ENCODE measurements at regions not wholly inside any gene's neighbourhood (a gene's known extent, or its start where the extent isn't known, plus 50 kb on each side); places are given as distances from the start of the nearest gene placed in this dataset.
"Not testable (repeated sequence)": the region's sequence is repeated elsewhere in the genome, so short reads cannot be mapped to it uniquely, and the experiment has no call there.

DNA sequence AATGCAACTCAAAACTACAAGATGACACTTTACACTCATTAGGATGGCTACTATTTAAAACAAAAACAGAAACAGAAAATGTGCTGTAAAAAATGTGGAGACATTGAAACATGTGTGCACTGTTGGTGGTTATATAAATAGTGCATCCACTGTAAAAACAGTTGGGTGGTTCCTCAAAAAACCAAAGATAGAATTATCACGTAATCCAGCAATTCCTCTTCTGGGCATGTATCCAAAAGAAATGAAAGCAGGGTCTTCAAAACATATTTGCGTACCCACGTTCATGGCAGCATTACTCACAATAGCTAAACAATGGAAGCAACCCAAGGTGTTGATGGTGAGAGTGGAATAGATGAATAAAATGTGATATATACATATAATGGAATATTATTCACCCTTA, 967.2 kb downstream of the TRAM1L1 start (continued):
- TF ChIP-seq, protein P1, sequence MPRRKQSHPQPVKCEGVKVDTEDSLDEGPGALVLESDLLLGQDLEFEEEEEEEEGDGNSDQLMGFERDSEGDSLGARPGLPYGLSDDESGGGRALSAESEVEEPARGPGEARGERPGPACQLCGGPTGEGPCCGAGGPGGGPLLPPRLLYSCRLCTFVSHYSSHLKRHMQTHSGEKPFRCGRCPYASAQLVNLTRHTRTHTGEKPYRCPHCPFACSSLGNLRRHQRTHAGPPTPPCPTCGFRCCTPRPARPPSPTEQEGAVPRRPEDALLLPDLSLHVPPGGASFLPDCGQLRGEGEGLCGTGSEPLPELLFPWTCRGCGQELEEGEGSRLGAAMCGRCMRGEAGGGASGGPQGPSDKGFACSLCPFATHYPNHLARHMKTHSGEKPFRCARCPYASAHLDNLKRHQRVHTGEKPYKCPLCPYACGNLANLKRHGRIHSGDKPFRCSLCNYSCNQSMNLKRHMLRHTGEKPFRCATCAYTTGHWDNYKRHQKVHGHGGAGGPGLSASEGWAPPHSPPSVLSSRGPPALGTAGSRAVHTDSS (CRISPR knock-in tag; conservative IDR thresholded peaks at IDR 0.05) = no peak

DNA sequence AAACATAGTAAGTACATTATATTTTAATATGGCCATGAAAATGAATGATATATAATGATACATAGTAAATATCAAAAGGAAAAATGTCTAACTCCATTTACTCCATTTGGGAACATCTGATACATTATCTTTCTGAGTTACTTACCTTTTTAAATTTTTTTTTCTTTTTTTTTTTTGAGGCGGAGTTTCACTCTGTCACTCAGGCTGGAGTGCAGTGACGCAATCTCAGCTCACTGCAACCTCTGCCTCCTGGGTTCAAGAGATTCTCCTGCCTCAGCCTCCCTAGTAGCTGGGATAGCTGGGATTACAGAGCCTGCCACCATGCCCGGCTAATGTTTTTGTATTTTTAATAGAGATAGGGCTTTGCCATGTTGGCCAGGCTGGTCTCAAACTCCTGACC, 972.5 kb downstream of the TRAM1L1 start:
- peaks cover 27% of the 10 kb centered on the region for H3K4me1 ChIP-seq (ENCODE audit: insufficient read depth, low read length)
- H3K27me3 ChIP-seq (ENCODE audit: control insufficient read depth in 1 of 2, insufficient read depth in 2 of 2, low read length in 2 of 2); ATAC-seq; FAIRE-seq; H3K79me2 ChIP-seq (ENCODE audit: insufficient read depth, low read length); in situ Hi-C loops (cut with HindIII; ENCODE audit: extremely low pct_ligation_motif_present, low pct_unique_long_range_greater_than_20kb); POLR2A ChIA-PET; H3K27ac ChIP-seq (ENCODE audit: extremely low read length, insufficient read depth, low read length); BruUV-seq (replicated peaks); H3K9ac ChIP-seq (ENCODE audit: insufficient read depth, low read depth, low read length); CTCF ChIA-PET (ENCODE audit: low intra/inter-chr PET ratio, low total read pairs); DNase-seq (ENCODE audit: low spot score); H2AFZ ChIP-seq (ENCODE audit: low read length); H3K4me3 ChIP-seq (replicated peaks in 1 of 3; ENCODE audit: insufficient read depth in 1 of 3, low read depth in 2 of 3, low read length in 3 of 3); H3K4me2 ChIP-seq (ENCODE audit: low read depth, low read length); H3K9me3 ChIP-seq (ENCODE audit: low read length); H4K20me1 ChIP-seq (ENCODE audit: insufficient read depth, low read length); intact Hi-C loops (cut with micrococcal nuclease; ENCODE audit: unreplicated experiment); H3K36me3 ChIP-seq (replicated peaks in 1 of 2; ENCODE audit: control insufficient read depth in 1 of 2, insufficient read depth in 2 of 2, low read length in 2 of 2): not testable (repeated sequence)
- 82% methylated on average over 3 of the region's 3 CpGs for WGBS (ENCODE audit: low lambda C conversion rate)

DNA sequence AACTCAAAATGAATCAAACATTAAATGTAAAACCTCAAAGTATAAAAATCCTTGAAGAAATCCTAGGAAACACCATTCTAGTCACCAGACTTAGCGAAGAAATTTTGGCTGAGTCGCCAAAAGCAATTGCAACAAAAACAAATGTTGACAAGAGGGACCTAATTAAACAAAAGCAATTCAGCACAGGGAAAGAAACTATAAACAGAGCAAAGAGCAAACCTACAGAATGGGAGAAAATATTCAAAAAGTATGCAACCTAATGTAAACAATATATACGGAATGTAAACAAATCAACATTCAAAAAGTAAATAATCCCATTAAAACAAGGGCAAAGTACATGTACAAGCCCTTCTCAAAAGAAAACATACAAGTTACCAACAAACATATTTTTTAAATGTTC, 974.7 kb downstream of the TRAM1L1 start:
- Histone ChIP-seq H3K4me2 (ENCODE audit: low read depth, low read length) (no peak overlapping the region), H3K27me3 (ENCODE audit: control insufficient read depth in 1 of 2, insufficient read depth in 2 of 2, low read length in 2 of 2) (no peaks in the 10 kb centered on the region), H4K20me1 (ENCODE audit: insufficient read depth, low read length) (no peaks in the 10 kb centered on the region), H3K9me3 (ENCODE audit: low read length) (no peaks in the 10 kb centered on the region), H3K9ac (ENCODE audit: insufficient read depth, low read depth, low read length) (no peak overlapping the region), H3K4me3 (replicated peaks in 1 of 3; ENCODE audit: insufficient read depth in 1 of 3, low read depth in 2 of 3, low read length in 3 of 3) (no peak overlapping the region), H3K27ac (ENCODE audit: extremely low read length, insufficient read depth, low read length) (no peak overlapping the region), H2AFZ (ENCODE audit: low read length) (no peak overlapping the region), H3K4me1 (ENCODE audit: insufficient read depth, low read length) (peaks cover 27% of the 10 kb centered on the region), H3K36me3 (replicated peaks in 1 of 2; ENCODE audit: control insufficient read depth in 1 of 2, insufficient read depth in 2 of 2, low read length in 2 of 2) (no peaks in the 10 kb centered on the region), H3K79me2 (ENCODE audit: insufficient read depth, low read length) (no peaks in the 10 kb centered on the region)
- FAIRE-seq = no peak
- 1% methylated on average over 3 of the region's 3 CpGs for WGBS (ENCODE audit: low lambda C conversion rate)
- ChIA-PET CTCF (ENCODE audit: low intra/inter-chr PET ratio, low total read pairs) (no interaction called here), POLR2A (no interaction called here)
- peak; percentile 31 for DNase-seq (ENCODE audit: low spot score)
- in situ Hi-C loops (cut with HindIII; ENCODE audit: extremely low pct_ligation_motif_present, low pct_unique_long_range_greater_than_20kb) (no loop called here), intact Hi-C loops (cut with micrococcal nuclease; ENCODE audit: unreplicated experiment) (no loop called here)
- no TSS peak for BruUV-seq (replicated peaks)
- ATAC-seq = peak; percentile 90
- TF ChIP-seq, protein P2, sequence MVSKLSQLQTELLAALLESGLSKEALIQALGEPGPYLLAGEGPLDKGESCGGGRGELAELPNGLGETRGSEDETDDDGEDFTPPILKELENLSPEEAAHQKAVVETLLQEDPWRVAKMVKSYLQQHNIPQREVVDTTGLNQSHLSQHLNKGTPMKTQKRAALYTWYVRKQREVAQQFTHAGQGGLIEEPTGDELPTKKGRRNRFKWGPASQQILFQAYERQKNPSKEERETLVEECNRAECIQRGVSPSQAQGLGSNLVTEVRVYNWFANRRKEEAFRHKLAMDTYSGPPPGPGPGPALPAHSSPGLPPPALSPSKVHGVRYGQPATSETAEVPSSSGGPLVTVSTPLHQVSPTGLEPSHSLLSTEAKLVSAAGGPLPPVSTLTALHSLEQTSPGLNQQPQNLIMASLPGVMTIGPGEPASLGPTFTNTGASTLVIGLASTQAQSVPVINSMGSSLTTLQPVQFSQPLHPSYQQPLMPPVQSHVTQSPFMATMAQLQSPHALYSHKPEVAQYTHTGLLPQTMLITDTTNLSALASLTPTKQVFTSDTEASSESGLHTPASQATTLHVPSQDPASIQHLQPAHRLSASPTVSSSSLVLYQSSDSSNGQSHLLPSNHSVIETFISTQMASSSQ (IDR thresholded peaks at IDR 0.05; ENCODE audit: low read depth) = no peak
- TF ChIP-seq, protein P2 (CRISPR knock-in tag; IDR thresholded peaks at IDR 0.05; ENCODE audit: borderline replicate concordance) = no peak
- TF ChIP-seq, protein P3, sequence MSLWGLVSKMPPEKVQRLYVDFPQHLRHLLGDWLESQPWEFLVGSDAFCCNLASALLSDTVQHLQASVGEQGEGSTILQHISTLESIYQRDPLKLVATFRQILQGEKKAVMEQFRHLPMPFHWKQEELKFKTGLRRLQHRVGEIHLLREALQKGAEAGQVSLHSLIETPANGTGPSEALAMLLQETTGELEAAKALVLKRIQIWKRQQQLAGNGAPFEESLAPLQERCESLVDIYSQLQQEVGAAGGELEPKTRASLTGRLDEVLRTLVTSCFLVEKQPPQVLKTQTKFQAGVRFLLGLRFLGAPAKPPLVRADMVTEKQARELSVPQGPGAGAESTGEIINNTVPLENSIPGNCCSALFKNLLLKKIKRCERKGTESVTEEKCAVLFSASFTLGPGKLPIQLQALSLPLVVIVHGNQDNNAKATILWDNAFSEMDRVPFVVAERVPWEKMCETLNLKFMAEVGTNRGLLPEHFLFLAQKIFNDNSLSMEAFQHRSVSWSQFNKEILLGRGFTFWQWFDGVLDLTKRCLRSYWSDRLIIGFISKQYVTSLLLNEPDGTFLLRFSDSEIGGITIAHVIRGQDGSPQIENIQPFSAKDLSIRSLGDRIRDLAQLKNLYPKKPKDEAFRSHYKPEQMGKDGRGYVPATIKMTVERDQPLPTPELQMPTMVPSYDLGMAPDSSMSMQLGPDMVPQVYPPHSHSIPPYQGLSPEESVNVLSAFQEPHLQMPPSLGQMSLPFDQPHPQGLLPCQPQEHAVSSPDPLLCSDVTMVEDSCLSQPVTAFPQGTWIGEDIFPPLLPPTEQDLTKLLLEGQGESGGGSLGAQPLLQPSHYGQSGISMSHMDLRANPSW (CRISPR knock-in tag; IDR thresholded peaks at IDR 0.05; ENCODE audit: borderline replicate concordance) = no peak
- TF ChIP-seq SP2 (CRISPR knock-in tag; IDR thresholded peaks at IDR 0.05) (no peak), GABPB1 (CRISPR knock-in tag; IDR thresholded peaks at IDR 0.05) (no peak), HOXA5 (CRISPR knock-in tag; IDR thresholded peaks at IDR 0.05) (no peak), FOXA3 (CRISPR knock-in tag; IDR thresholded peaks at IDR 0.05) (peak; percentile 65)

Data from HepG2 (cell line).